GM12875 (cell line): ENCODE measurements at regions not wholly inside any gene's neighbourhood (a gene's known extent, or its start where the extent isn't known, plus 50 kb on each side); places are given as distances from the start of the nearest gene placed in this dataset.

Experiments
- H3K4me3 ChIP-seq: one replicate; pipeline ENCODE4 v1.5.1; 2011; ENCODE audit warnings: low read depth, low read length, control low read depth
- CTCF ChIP-seq: IDR thresholded peaks from 2 replicates; pipeline ENCODE4 v1.5.1; 2011; ENCODE audit warnings: low read depth, mild to moderate bottlenecking, control low read depth, inconsistent platforms, low read length, moderate library complexity, borderline replicate concordance; ENCODE audit not compliant: insufficient read depth

GRCh38 chr1:58904299-58905125, 120.7 kb upstream of the JUN start:
- TF ChIP-seq CTCF, result no peak

GRCh38 chr1:58905126-58905490, 121.3 kb upstream of the JUN start:
- no peak for TF ChIP-seq CTCF
- H3K4me3 ChIP-seq, result no peak overlapping the region

More at GRCh38 chr1:58904299-58905125, 120.7 kb upstream of the JUN start:
- peak overlapping the region; percentile 53 for H3K4me3 ChIP-seq

- no peak for TF ChIP-seq CTCF
- no peak overlapping the region for H3K4me3 ChIP-seq
Observed at GRCh38 chr1:58905628-58906221, 121.9 kb upstream of the JUN start.

GRCh38 chr1:58907398-58907797, 123.6 kb upstream of the JUN start:
- TF ChIP-seq CTCF, result no peak

GRCh38 chr1:58908561-58909560, 125.0 kb upstream of the JUN start:
- no peak for TF ChIP-seq CTCF
- no peak overlapping the region for H3K4me3 ChIP-seq

More at GRCh38 chr1:58907398-58907797, 123.6 kb upstream of the JUN start:
- no peak overlapping the region for H3K4me3 ChIP-seq

- no peak for TF ChIP-seq CTCF
- H3K4me3 ChIP-seq, result no peak overlapping the region
Observed at GRCh38 chr1:58909914-58910681, 126.3 kb upstream of the JUN start.
